ENCODE measurements at regions not wholly inside any gene's neighbourhood (a gene's known extent, or its start where the extent isn't known, plus 50 kb on each side); places are given as distances from the start of the nearest gene placed in this dataset.

DNA sequence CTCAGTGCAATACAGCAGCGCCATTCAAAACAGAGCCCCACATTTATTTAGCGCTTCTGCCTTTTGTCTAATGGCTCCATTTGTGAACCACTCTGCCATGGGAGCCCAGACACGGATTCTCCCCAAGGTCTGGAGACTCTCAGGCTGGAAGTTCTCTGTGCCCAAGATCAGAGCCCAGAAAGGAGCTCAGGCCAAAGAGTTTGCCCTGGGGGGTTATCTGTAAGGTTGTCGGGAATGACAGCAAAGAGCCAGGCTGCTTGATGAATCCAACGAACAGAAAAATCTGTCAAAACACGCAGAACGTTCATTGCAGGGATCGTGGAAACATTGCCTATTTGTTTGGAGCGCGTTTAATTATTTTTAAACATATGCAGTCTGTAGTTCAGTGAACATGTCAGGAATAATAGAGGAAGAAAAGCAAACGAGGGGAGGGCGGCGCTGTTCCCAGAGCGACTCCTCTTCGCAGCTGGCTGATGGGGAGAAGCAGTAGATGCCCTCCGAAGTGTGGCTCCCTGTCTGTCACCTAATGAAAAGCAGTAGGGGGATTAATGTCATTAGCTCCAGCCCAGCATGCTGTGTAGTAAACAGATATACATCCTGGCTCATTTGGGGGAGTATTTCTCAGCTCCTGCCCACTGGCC lies 464.9 kb upstream of the MPDZ start:
- DNase-seq: no peak

- DNase-seq: no peak
Measured at GRCh38 chr9:13737885-13738284, 458.4 kb upstream of the MPDZ start.

GRCh38 chr9:13735181-13735580 lies 455.7 kb upstream of the MPDZ start:
- no peak for DNase-seq

DNA sequence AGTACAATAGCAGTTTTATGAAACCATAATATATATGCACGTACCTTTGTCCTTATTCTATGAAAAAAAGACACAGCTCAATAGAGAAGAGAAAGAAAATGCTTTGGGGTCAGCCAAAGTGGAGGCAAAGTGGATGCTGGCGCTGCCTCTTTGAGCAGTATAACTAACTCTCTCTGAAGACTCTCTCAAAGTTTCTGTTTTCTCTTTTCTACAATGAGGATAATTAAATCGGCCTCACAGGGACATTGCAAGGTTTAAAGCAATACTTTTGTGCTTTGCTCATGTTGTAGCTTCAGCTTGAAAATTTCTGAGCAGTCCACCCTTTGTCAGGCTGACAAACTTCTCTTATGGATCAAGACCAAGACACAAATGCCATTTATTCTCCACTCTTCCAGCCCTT lies 455.1 kb upstream of the MPDZ start:
- no peak for DNase-seq

DNA sequence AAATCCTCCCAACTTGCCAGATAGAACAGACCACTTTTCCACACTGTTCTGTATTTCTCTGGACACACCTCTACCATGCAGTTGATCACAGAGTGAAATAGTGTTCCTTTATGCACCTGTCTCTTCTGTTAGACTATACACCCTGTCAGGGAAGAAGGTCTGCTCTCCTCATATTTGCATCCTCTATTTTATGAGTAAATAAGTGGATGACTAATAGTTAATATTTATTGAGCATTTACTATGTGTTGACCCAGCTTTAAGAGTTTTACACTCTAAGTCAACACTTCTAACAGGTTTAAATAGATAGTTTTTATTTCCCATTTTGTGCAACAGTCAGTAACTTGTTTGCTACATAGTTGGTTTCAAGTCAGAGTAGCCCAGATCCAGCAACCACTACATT lies 452.8 kb upstream of the MPDZ start:
- no peak for DNase-seq

GRCh38 chr9:13731637-13732036 lies 452.1 kb upstream of the MPDZ start:
- DNase-seq: no peak

DNA sequence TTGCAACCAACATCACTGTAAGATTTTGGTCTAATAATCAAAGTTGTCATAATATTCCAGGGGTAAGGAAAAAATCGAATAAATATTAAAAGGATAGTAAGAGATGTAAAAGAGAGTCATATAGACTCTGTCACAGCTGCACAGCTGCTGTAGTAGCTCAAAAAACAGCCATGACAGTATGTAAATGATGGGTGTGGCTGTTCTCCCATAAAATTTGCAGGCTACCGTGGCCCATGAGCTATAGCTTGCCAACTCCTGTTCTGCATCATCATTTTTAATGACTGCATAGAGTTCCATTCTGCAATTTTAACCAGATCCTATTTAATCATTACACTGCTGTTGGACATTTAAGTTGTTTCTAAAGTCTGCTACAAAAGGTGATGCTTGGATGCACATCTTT lies 450.5 kb upstream of the MPDZ start:
- no peak for DNase-seq

- DNase-seq: no peak
Measured at GRCh38 chr9:13728917-13729811, 449.7 kb upstream of the MPDZ start.

GRCh38 chr9:13728131-13728530 lies 448.6 kb upstream of the MPDZ start:
- no peak for DNase-seq

DNA sequence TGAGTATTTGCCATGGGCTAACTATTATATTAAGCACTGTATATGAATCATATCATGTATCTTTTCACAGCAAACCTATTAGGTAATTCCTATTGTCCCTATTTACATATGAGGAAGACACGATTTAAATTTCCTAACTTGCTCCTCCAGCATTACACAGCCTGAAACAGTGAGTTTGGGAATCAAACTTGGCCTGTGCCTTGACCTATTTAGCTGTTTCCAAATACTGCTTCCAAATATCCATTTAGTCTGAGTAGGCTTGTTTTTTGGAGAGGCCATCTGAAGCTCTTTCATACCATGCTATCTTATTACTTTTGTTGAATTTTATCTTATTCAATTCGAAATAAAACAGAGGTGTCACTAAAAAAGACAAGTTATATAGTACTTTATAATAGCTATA lies 447.3 kb upstream of the MPDZ start:
- no peak for DNase-seq

DNA sequence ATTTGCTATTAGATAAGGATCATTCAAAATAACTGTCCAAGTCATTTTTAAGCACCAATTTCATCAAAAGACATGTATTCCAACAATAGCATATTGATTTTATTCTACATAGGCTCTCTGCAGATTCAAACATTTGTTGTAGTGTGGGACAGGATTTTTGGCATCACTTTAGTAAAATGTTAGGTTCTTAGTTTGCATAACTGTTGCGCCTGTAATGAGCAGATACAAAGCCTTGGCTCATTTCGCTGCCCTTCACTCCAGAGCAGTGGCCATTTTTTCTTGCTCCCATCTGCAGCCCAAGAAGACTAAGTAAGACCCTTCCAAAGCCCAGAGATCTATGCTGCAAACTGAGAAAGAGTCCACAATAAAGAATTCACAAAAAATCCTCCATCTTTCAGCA lies 446.0 kb upstream of the MPDZ start:
- no peak for DNase-seq

DNA sequence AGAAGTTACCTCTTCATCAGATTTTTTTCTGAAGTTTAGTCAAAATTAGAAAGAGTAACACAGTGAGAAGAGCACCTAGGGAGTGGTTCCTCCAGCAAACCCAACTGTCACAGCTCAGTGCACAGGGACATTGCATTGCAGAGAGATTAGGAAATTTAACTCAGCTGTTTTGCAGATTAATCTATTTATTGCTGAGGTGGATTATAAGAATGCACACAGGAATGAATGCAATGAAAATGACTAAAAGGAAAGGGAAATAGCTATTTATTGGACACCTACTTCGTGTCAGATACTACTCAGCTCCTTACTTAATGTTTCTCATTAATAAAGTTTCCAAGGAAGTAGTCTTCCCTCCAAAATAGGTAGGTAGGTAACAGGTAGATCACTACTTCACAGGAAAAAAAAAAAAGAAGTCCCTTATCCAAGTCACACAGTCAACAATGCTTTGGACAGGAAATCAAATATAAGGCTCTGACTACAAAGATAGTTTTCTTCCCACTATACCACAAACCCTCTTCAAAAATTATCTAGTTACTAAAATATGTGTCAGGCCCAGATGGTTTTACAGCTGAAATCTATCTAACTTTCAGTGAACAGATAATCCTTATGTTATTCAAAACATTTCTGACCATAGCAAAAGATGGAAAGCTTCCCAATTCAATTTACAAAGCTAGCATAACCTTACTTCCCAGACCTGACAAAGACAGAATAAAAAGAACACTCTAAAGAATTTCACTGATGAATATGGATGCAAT lies 442.2 kb upstream of the MPDZ start:
- no peak for DNase-seq

DNA sequence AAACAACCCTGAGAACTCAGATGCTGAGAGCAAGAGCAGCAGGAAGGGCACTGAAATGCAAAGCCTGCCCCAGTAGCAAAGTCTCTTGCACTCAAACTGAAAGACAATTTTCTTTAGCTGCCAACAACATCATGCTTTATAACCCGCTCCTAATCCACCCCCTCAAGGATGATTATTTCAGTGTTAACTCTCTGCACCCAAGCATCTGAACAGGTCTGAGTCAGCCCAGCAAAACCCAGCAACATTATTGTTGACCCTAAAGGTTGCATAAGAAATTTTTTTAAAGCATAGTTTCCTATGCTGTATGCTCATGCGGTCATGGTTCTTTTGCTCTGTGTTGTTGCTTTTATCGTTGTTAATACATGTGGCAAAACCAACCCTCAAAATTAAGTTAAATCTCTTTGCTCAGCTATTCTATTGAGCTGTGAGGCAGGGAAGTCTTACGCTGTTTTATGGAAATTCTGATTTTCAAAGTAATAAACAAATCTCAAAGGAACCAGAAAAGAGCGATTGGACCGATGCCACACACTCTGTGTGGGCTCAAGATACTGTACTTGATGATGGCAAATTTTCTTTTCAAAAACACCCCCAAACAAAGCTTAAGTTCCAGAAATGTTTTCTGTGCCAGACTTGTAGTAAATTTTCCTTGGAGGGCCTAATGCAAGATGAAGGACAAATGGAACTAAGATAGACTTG lies 440.6 kb upstream of the MPDZ start:
- no peak for DNase-seq

GRCh38 chr9:13719446-13719845 lies 440.0 kb upstream of the MPDZ start:
- DNase-seq: no peak

GRCh38 chr9:13718539-13718938 lies 439.0 kb upstream of the MPDZ start:
- DNase-seq: no peak

- DNase-seq: no peak
Measured at GRCh38 chr9:13718086-13718485, 438.6 kb upstream of the MPDZ start.

DNA sequence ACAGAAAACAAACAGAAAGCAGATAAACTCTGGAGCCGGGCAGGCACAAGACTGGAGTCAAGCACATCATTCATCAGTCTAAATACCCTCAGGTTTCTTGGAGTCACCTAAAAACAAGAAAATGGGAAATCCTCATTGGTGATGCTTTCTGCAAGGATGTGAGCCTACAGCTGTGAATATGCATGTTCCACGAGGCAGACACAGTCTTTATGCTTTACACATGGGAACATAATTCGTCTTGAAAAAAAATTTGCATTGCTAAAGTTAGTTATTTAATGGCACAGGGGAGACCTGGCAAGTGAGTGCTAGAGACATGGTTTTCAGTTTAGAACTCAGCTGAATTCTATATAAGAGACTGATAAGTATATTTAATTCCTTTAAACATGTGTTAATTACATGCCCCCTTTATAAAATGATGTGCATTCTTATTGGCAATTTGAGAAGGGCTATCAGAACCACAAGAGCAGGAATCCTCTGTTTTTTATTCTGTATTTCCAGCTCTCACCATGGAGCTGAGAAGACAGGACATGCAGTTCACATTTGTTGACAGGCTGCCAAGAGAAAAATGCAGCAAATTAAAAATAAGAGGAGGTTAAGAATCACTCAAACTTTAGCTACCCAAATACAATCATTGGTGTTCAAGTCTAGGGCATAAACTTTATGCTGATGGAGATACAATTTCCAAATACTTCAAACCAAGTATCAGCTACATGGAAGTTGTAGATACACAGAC lies 438.0 kb upstream of the MPDZ start:
- no peak for DNase-seq

GRCh38 chr9:13716601-13717321 lies 437.3 kb upstream of the MPDZ start:
- no peak for DNase-seq

GRCh38 chr9:13716090-13716489 lies 436.6 kb upstream of the MPDZ start:
- DNase-seq: no peak

GRCh38 chr9:13715430-13715829 lies 435.9 kb upstream of the MPDZ start:
- no peak for DNase-seq

Measured in NCI-H748 treated with DMSO at 0.1 percent for 48 hours (cell line).